AG10803 (cell line): ENCODE measurements at regions not wholly inside any gene's neighbourhood (a gene's known extent, or its start where the extent isn't known, plus 50 kb on each side); places are given as distances from the start of the nearest gene placed in this dataset.
"Not testable (repeated sequence)": the region's sequence is repeated elsewhere in the genome, so short reads cannot be mapped to it uniquely, and the experiment has no call there.

ENCODE experiments used
- DNase-seq: peaks from one replicate; pipeline ENCODE4 v3.0.0; 2010; ENCODE audit warnings: low read depth
- H3K4me3 ChIP-seq: 2 replicates; pipeline ENCODE4 v1.5.1; 2011; ENCODE audit warnings: mild to moderate bottlenecking, low read length, control low read depth
- TF ChIP-seq, protein P1 (sequence below): conservative IDR thresholded peaks from 2 replicates; pipeline ENCODE4 v1.5.1; 2011; ENCODE audit warnings: mild to moderate bottlenecking, low read length, control low read depth, inconsistent platforms

DNA sequence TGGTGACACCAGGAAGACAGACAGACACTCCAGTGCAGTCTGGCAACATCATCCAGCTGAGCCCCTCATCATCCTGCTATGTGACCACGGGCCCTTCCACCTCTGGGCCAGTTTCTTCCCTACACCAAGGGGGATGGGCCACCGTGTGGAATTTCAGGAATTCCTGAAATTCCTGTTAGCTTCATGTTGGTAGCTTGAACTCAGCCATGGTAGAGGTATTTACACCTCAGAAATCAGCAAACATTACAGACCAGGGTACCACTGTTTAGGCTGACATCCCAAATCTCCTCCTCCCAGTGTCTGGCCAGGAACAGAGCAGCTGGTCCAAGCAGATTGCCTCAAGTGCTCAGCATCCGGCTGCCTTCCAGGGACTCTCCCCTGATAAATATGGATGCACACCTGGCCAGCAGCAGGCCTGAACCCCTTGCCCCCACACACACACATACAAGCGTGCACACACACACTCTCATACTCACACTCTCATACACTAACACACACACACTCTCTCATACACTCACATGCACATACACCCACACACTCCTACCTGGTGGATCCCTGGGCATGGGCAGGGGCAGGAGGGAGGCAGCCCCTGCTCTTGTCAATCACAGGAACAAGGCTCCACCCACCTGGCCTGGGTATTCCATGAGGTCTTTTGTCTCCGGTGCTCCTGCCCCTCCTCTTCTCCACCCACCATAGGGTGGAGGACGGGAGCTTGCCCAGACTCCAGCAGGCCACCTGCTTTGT lies 85.2 kb downstream of the BUD13 start:
- H3K4me3 ChIP-seq, result no peak overlapping the region
- TF ChIP-seq, protein P1, sequence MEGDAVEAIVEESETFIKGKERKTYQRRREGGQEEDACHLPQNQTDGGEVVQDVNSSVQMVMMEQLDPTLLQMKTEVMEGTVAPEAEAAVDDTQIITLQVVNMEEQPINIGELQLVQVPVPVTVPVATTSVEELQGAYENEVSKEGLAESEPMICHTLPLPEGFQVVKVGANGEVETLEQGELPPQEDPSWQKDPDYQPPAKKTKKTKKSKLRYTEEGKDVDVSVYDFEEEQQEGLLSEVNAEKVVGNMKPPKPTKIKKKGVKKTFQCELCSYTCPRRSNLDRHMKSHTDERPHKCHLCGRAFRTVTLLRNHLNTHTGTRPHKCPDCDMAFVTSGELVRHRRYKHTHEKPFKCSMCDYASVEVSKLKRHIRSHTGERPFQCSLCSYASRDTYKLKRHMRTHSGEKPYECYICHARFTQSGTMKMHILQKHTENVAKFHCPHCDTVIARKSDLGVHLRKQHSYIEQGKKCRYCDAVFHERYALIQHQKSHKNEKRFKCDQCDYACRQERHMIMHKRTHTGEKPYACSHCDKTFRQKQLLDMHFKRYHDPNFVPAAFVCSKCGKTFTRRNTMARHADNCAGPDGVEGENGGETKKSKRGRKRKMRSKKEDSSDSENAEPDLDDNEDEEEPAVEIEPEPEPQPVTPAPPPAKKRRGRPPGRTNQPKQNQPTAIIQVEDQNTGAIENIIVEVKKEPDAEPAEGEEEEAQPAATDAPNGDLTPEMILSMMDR, result no peak
- DNase-seq, result no peak

DNA sequence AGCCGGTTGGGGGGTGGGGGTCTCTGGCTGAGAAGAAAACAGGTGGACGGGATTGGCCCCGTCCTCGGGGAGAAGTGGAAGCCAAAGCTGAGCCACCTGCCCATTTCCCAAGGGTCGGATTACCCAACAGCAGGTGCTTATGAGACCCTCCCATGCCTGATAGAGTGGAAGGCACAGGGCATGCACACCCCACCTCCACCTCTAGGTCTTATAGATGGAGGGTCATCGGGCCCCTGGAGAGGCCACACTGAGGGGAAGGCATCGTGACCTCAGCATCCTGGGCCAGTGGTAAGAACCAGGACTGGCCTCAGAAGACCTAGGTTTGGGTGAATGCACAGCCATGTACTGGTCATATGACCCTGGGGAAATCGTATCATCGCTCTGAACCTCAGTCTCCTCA lies 85.9 kb downstream of the BUD13 start:
- no peak overlapping the region for H3K4me3 ChIP-seq
- DNase-seq, result no peak
- TF ChIP-seq, protein P1, result no peak

- no peak for DNase-seq
- no peak overlapping the region for H3K4me3 ChIP-seq
- TF ChIP-seq, protein P1, result no peak
Observed at GRCh38 chr11:116683982-116684381, 88.8 kb downstream of the BUD13 start.

DNA sequence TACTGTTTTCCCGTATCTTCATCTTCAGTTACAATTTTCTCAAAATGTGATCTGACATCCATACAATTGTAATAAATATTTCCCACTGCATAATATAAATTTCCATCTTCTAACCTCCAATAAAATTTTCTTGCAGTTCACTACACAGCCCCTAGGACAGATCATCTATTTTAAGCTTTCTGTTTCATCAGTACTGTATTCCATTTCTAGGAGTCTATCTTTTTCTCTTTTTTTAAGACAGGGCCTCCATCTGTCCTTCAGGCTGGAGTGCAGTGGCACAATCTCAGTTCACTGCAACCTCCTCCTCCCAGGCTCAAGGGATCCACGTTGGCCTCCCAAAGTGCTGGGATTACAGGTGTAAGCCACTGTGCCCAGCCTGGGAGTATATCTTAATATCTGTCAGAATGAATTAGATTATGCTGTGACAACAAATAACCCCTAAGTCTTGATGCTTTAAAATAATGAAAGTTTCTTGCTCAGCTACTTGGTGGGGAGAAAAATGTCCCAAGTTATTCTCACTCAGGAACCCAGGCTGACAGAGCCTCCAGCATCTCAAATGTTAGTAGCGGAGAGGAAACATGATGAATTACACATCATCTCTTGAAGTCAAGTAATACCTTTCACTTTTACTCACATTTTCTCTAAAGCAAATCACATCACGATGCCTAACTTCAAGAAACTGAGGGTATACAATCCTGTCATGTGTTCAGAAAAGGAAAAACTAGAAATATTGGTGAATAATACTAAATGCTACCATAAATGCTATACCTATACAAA lies 92.2 kb downstream of the BUD13 start:
- H3K4me3 ChIP-seq, result no peak overlapping the region
- no peak for DNase-seq
- TF ChIP-seq, protein P1, result no peak

GRCh38 chr11:116678887-116679286 lies 93.9 kb downstream of the BUD13 start:
- TF ChIP-seq, protein P1, result no peak

DNA sequence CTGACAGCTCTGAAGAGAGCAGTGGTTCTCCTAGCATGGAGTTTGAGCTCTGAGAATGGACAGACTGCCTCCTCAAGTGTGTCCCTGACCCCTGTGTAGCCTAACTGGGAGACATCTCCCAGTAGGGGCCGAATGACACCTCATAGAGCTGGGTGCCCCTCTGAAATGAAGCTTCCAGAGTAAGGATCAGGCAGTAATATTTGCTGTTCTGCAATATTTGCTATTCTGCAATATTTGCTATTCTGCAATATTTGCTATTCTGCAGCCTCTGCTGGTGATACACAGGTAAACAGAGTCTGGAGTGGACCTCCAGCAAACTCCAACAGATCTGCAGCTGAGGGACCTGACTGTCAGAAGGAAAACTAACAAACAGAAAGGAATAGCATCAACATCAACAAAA lies 105.5 kb downstream of the BUD13 start:
- not testable (repeated sequence) for DNase-seq, H3K4me3 ChIP-seq

More at GRCh38 chr11:116678887-116679286, 93.9 kb downstream of the BUD13 start:
- H3K4me3 ChIP-seq, result no peak overlapping the region
- no peak for DNase-seq

GRCh38 chr11:116666673-116667249 lies 106.0 kb downstream of the BUD13 start:
- DNase-seq, H3K4me3 ChIP-seq: not testable (repeated sequence)

DNA sequence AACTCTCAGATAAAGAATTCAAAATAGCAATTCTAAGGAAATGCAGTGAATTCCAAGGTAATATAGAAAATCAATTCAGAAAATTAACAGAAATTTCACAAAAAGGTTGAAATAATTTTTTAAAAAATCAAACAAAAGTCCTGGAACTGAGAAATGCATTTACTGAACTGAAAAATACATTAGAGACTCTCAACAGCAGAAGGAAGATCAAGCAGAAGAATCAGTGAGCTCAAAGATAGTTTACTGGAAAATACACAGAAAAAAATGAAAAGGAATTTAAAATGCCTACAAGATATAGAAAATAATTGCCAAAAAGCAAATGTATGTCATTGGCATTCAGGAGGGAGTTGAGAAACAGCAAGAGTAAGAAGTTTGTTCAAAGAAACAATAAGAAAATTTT lies 107.3 kb downstream of the BUD13 start:
- no peak overlapping the region for H3K4me3 ChIP-seq
- TF ChIP-seq, protein P1, result no peak
- DNase-seq, result no peak
